Activated T-helper 1 cell treated with anti-CD3 and anti-CD28 coated beads, Interleukin-12 subunit alpha, Interleukin-12 subunit beta, Interleukin-2, Interleukin-4 antibody, amounts not matched to agents 30 ng/mL and 10 ng/mL and 1 ng/mL, durations not matched to agents 14 hours and 24 hours and 36 hours (primary cell): ENCODE measurements at regions not wholly inside any gene's neighbourhood (a gene's known extent, or its start where the extent isn't known, plus 50 kb on each side); places are given as distances from the start of the nearest gene placed in this dataset.

ENCODE experiments used
- DNase-seq: peaks from one replicate; pipeline ENCODE4 v3.0.0; 2021; ENCODE audit warnings: low spot score
- H3K27ac Mint-ChIP-seq: one replicate; pipeline ENCODE4 v1.8.0; 2021; ENCODE audit warnings: mild to moderate bottlenecking, mixed read lengths
- H3K27me3 Mint-ChIP-seq: one replicate; pipeline ENCODE4 v1.8.0; 2022; ENCODE audit warnings: mild to moderate bottlenecking, moderate library complexity, mixed read lengths; ENCODE audit not compliant: insufficient read depth
- H3K36me3 Mint-ChIP-seq: one replicate; pipeline ENCODE4 v1.8.0; 2021; ENCODE audit warnings: low read depth, mixed read lengths
- H3K4me1 Mint-ChIP-seq: one replicate; pipeline ENCODE4 v1.8.0; 2021; ENCODE audit warnings: low read depth, mixed read lengths
- H3K4me3 Mint-ChIP-seq: one replicate; pipeline ENCODE4 v1.8.0; 2021; ENCODE audit warnings: mild to moderate bottlenecking, moderate library complexity, mixed read lengths
- H3K9me3 Mint-ChIP-seq: one replicate; pipeline ENCODE4 v1.8.0; 2021; ENCODE audit warnings: mixed read lengths
- intact Hi-C: fragments of 100-400 bp; cut with micrococcal nuclease; formaldehyde crosslinking; loops from one replicate; pipeline ENCODE4 v1.15.1; 2024

- H3K9me3 Mint-ChIP-seq: no peaks in the 10 kb centered on the region
- no peak overlapping the region for H3K4me3 Mint-ChIP-seq
- peaks cover 2% of the 10 kb centered on the region for H3K27me3 Mint-ChIP-seq
- DNase-seq: no peak
- intact Hi-C loops: no loop called here
- no peaks in the 10 kb centered on the region for H3K36me3 Mint-ChIP-seq
- no peak overlapping the region for H3K27ac Mint-ChIP-seq
- no peaks in the 10 kb centered on the region for H3K4me1 Mint-ChIP-seq
Measured at GRCh38 chr7:121603886-121604285, 207.8 kb upstream of the FAM3C start.

DNA sequence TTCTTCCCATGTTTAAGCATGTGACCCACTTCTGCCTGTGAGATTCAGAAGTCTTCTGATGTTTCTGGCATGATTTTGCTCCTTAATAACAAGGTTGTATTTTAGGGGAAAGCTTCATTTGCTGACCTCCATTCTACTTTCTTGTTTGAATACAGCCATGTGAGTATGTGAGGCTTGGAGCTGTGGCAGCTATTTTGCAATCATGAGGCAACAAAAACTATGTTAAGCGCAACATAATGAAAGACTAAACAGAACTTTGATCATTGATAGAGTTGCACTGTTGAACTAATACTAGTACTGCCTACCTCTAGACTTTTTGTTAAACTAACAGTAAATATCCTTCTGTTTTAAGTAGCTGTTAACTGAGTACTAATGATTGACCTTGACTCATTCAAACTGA lies 203.8 kb upstream of the FAM3C start:
- H3K4me3 Mint-ChIP-seq: no peak overlapping the region
- no peak overlapping the region for H3K27ac Mint-ChIP-seq
- no peaks in the 10 kb centered on the region for H3K27me3 Mint-ChIP-seq
- H3K4me1 Mint-ChIP-seq: no peaks in the 10 kb centered on the region
- H3K9me3 Mint-ChIP-seq: no peaks in the 10 kb centered on the region
- intact Hi-C loops: no loop called here
- no peak for DNase-seq
- H3K36me3 Mint-ChIP-seq: no peaks in the 10 kb centered on the region

DNA sequence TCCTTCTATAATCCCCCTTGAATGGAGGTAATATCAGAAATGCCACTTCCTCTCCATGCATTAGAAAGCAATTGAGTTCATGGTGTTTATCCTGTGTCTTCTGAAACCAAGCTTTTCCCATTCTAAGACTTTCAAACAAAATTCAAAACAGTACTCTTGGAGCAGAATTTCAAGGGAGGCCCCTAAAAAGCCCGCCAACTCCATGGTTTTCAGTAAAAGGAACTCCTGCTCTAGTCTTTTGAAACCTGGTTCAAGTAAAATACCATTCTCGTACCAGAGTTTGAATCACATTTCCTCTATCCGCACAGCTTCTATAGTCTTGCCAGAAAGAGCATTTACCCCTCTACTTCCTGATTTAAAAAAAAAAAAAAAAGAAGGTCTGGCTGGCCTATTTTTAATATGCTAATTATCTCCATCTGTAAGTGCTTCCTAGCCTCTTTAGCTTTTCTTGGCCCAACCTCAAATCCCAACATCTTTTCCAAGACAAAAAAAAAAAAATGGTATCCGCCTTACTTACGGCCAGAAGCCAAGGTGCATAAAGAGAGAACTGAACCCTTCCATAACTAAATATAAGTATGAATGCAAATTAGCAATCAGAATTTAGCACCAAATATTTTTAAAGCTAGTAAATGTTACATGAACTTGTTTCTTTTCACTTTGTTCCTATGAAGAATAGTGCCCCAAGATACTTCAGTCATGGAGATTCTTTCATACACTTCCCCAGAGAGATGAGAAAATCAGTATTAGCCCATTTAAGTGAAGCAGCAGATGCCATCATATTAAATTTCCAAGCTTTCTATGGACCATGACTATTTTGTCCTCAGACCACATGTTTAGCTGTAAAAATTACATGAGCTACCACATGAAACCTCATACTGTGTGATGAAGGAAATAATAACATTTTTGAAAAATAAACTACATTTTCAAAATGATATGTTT lies 199.9 kb upstream of the FAM3C start:
- DNase-seq: no peak
- Mint-ChIP-seq H3K9me3 (no peaks in the 10 kb centered on the region), H3K4me1 (no peaks in the 10 kb centered on the region), H3K27me3 (no peaks in the 10 kb centered on the region), H3K36me3 (no peaks in the 10 kb centered on the region), H3K4me3 (no peak overlapping the region), H3K27ac (no peak overlapping the region)
- intact Hi-C loops: no loop called here

GRCh38 chr7:121591926-121592325 lies 195.8 kb upstream of the FAM3C start:
- no peak overlapping the region for H3K4me3 Mint-ChIP-seq
- H3K4me1 Mint-ChIP-seq: no peaks in the 10 kb centered on the region
- H3K36me3 Mint-ChIP-seq: no peaks in the 10 kb centered on the region
- H3K27ac Mint-ChIP-seq: no peak overlapping the region
- no peaks in the 10 kb centered on the region for H3K27me3 Mint-ChIP-seq
- intact Hi-C loops: no loop called here
- no peaks in the 10 kb centered on the region for H3K9me3 Mint-ChIP-seq
- DNase-seq: no peak

DNA sequence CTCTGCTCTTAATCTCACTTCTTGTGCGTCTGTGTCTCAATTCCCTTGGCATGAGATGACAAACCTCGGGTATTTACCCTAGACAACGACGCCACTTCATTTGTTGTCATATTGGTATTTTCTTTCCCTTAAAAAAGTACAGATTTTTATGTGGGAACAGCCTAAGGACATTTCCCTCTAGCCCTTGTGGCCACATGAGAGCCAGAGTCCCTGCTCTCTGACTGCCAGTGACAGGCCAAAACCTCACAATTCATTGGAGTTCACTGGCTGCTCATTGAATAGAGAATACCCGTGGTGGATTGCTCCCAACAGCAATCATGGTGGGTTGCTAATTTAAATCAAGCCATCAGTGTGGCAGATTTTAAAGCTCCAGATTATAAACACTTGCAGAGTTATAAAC lies 191.3 kb upstream of the FAM3C start:
- DNase-seq: no peak
- Mint-ChIP-seq H3K4me3 (no peak overlapping the region), H3K27me3 (peaks cover 2% of the 10 kb centered on the region), H3K27ac (no peak overlapping the region), H3K9me3 (no peaks in the 10 kb centered on the region), H3K4me1 (no peaks in the 10 kb centered on the region), H3K36me3 (no peaks in the 10 kb centered on the region)
- intact Hi-C loops: no loop called here

DNA sequence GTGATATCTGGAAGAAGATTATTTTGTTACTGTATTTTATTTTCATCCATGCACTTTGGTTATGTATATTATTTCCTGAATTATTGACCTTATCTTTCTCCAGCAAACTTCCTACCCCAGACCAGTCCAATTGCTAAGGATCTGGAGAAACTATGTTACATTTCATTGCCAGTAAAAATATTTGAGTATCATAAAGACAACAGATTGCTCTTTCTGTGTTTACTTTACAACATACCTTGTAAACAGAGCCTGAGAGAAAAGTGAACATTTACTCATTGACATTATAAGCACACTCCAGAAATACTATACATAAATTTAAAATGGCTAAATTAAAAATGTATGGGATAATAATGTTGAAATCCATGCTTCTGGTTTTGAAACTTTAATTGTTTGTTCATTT lies 186.2 kb upstream of the FAM3C start:
- peaks cover 11% of the 10 kb centered on the region for H3K27me3 Mint-ChIP-seq
- H3K27ac Mint-ChIP-seq: no peak overlapping the region
- no peaks in the 10 kb centered on the region for H3K4me1 Mint-ChIP-seq
- no peak for DNase-seq
- no peak overlapping the region for H3K4me3 Mint-ChIP-seq
- no peaks in the 10 kb centered on the region for H3K9me3 Mint-ChIP-seq
- H3K36me3 Mint-ChIP-seq: no peaks in the 10 kb centered on the region
- intact Hi-C loops: no loop called here

DNA sequence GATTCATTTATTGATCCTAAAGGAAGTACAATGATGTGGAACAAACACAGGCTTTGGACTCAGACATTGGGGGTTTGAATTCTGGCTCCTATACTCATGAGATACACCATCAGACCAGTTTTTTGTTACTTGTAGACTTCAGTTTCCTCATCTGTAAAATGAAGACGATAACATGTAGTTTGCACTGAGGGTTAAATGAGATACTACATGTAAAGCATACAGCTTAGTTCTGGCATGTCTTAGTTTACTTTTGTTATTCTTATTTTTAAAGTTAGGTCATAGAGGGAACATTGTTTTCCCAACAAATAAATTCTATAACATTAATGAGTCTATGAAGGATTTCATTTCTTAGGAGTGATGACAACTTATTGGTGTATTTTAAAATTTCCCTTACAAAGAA lies 183.5 kb upstream of the FAM3C start:
- Mint-ChIP-seq H3K4me1 (no peaks in the 10 kb centered on the region), H3K9me3 (no peaks in the 10 kb centered on the region), H3K27ac (no peak overlapping the region), H3K36me3 (no peaks in the 10 kb centered on the region), H3K27me3 (peaks cover 21% of the 10 kb centered on the region), H3K4me3 (no peak overlapping the region)
- intact Hi-C loops: no loop called here
- no peak for DNase-seq

GRCh38 chr7:121578669-121579068 lies 182.6 kb upstream of the FAM3C start:
- Mint-ChIP-seq H3K36me3 (no peaks in the 10 kb centered on the region), H3K4me3 (no peak overlapping the region), H3K27me3 (peaks cover 19% of the 10 kb centered on the region), H3K9me3 (no peaks in the 10 kb centered on the region), H3K4me1 (no peaks in the 10 kb centered on the region), H3K27ac (no peak overlapping the region)
- no peak for DNase-seq
- intact Hi-C loops: no loop called here

DNA sequence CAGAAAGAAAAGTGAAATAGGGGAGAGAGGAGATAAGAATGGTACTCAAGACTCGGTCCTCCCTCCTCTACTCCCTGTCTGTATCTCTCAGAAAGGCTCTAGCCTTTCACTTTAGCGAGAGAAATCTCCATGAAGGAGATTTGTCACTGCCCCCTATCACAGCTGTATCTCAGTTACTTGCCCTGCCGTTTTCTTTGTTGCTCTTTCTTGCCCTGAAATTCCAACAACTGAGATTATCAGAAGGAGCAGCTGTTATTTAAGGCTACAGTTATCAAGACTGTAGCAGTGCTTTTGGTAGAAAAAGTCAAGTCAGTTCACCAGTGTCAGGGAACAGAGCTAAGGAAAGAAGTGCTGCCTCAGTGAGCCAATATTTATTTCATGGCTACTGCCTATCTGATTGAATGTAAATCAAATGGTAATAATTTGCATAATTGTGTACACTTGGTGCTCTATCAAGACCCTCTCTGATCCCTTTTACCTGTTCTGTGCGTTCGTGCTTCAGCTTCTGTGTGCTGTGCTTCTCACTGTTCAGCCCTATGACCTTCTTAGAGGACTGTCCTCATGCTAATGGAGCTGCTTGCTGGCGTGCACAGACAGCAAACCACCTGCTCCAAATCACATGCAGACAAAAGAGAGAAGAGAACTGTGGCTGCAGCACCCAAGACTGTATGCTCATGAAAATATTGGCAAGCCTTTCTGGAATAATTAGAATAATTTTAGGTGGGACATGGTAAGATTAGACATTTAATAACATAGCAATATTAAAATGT lies 180.2 kb upstream of the FAM3C start:
- Mint-ChIP-seq H3K9me3 (no peaks in the 10 kb centered on the region), H3K4me1 (no peaks in the 10 kb centered on the region), H3K27me3 (peaks cover 15% of the 10 kb centered on the region), H3K36me3 (no peaks in the 10 kb centered on the region), H3K27ac (no peak overlapping the region), H3K4me3 (no peak overlapping the region)
- intact Hi-C loops: no loop called here
- no peak for DNase-seq

GRCh38 chr7:121575194-121575765 lies 179.2 kb upstream of the FAM3C start:
- H3K27ac Mint-ChIP-seq: no peak overlapping the region
- H3K4me1 Mint-ChIP-seq: no peaks in the 10 kb centered on the region
- intact Hi-C loops: no loop called here
- DNase-seq: no peak
- H3K27me3 Mint-ChIP-seq: peaks cover 22% of the 10 kb centered on the region
- no peaks in the 10 kb centered on the region for H3K36me3 Mint-ChIP-seq
- no peaks in the 10 kb centered on the region for H3K9me3 Mint-ChIP-seq
- no peak overlapping the region for H3K4me3 Mint-ChIP-seq

- Mint-ChIP-seq H3K9me3 (no peaks in the 10 kb centered on the region), H3K4me3 (no peak overlapping the region), H3K36me3 (no peaks in the 10 kb centered on the region), H3K27ac (no peak overlapping the region), H3K27me3 (peaks cover 20% of the 10 kb centered on the region), H3K4me1 (no peaks in the 10 kb centered on the region)
- intact Hi-C loops: no loop called here
- no peak for DNase-seq
Measured at GRCh38 chr7:121574109-121574508, 178.0 kb upstream of the FAM3C start.

- no peaks in the 10 kb centered on the region for H3K4me1 Mint-ChIP-seq
- no peak overlapping the region for H3K27ac Mint-ChIP-seq
- H3K27me3 Mint-ChIP-seq: peaks cover 24% of the 10 kb centered on the region
- no peaks in the 10 kb centered on the region for H3K9me3 Mint-ChIP-seq
- no peaks in the 10 kb centered on the region for H3K36me3 Mint-ChIP-seq
- no peak overlapping the region for H3K4me3 Mint-ChIP-seq
- no peak for DNase-seq
- intact Hi-C loops: no loop called here
Measured at GRCh38 chr7:121572615-121573014, 176.5 kb upstream of the FAM3C start.

GRCh38 chr7:121570365-121570764 lies 174.3 kb upstream of the FAM3C start:
- DNase-seq: no peak
- no peaks in the 10 kb centered on the region for H3K4me1 Mint-ChIP-seq

More at GRCh38 chr7:121570365-121570764, 174.3 kb upstream of the FAM3C start:
- Mint-ChIP-seq H3K36me3 (no peaks in the 10 kb centered on the region), H3K9me3 (no peaks in the 10 kb centered on the region), H3K4me3 (no peak overlapping the region), H3K27me3 (peaks cover 14% of the 10 kb centered on the region), H3K27ac (no peak overlapping the region)
- intact Hi-C loops: no loop called here
